Nucleus accumbens (tissue), 56 donors: ENCODE measurements at regions not wholly inside any gene's neighbourhood (a gene's known extent, or its start where the extent isn't known, plus 50 kb on each side); places are given as distances from the start of the nearest gene placed in this dataset.
"Not testable (repeated sequence)": the region's sequence is repeated elsewhere in the genome, so short reads cannot be mapped to it uniquely, and the experiment has no call there.

Source experiments
- DNase-seq, 56 donors: peaks; one replicate each; lab custom pipeline; 2025; lab: John Stamatoyannopoulos, UW

GRCh38 chr14:30471980-30472379 lies 87.0 kb upstream of the G2E3 start:
- no peak for DNase-seq

- not testable (repeated sequence) for DNase-seq
Observed at GRCh38 chr14:30473846-30474696, 84.9 kb upstream of the G2E3 start.

GRCh38 chr14:30482276-30482675 lies 76.7 kb upstream of the G2E3 start:
- DNase-seq: no peak

GRCh38 chr14:30484201-30484600 lies 74.8 kb upstream of the G2E3 start:
- DNase-seq: no peak

GRCh38 chr14:30484976-30485375 lies 74.0 kb upstream of the G2E3 start:
- DNase-seq: no peak

- no peak for DNase-seq
Observed at GRCh38 chr14:30496852-30497251, 62.1 kb upstream of the G2E3 start.

GRCh38 chr14:30499358-30499757 lies 59.6 kb upstream of the G2E3 start:
- DNase-seq: no peak

GRCh38 chr14:30500222-30500621 lies 58.7 kb upstream of the G2E3 start:
- DNase-seq: no peak

GRCh38 chr14:30507209-30507608 lies 51.7 kb upstream of the G2E3 start:
- DNase-seq: no peak
